ENCODE measurements at regions not wholly inside any gene's neighbourhood (a gene's known extent, or its start where the extent isn't known, plus 50 kb on each side); places are given as distances from the start of the nearest gene placed in this dataset.

GRCh38 chr12:58357511-58357910 is 416.1 kb downstream of the ATP23 start:
- no peak for TF ChIP-seq CTCF (IDR thresholded peaks at IDR 0.05; ENCODE audit: insufficient read depth, low read length)
- TF ChIP-seq REST (IDR thresholded peaks at IDR 0.05; ENCODE audit: insufficient replicate concordance, low read depth): no peak
- TF ChIP-seq POLR2AphosphoS5 (IDR thresholded peaks at IDR 0.05; ENCODE audit: low read depth): no peak

Measured in HL-60 (cell line).